ENCODE measurements at regions not wholly inside any gene's neighbourhood (a gene's known extent, or its start where the extent isn't known, plus 50 kb on each side); places are given as distances from the start of the nearest gene placed in this dataset.

DNA sequence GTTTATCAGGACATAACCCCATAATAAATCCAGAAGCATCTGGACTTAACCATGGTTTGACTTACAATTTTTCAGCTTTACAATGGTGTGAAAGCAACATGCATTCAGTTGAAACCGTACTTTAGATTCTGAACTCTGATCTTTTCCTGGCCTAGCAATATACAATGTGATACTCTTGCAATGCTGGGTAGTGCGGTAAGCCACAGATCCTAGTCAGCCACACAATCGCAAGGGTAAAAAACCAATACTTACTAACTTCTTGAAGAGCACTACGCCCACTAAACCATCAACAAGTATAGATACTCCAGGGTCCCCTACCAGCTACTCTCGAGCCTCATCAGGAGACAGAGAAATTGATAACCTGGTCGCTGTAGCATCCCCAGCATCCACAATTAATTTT, 71.0 kb upstream of the CCDC150 start:
- TF ChIP-seq, protein P1, sequence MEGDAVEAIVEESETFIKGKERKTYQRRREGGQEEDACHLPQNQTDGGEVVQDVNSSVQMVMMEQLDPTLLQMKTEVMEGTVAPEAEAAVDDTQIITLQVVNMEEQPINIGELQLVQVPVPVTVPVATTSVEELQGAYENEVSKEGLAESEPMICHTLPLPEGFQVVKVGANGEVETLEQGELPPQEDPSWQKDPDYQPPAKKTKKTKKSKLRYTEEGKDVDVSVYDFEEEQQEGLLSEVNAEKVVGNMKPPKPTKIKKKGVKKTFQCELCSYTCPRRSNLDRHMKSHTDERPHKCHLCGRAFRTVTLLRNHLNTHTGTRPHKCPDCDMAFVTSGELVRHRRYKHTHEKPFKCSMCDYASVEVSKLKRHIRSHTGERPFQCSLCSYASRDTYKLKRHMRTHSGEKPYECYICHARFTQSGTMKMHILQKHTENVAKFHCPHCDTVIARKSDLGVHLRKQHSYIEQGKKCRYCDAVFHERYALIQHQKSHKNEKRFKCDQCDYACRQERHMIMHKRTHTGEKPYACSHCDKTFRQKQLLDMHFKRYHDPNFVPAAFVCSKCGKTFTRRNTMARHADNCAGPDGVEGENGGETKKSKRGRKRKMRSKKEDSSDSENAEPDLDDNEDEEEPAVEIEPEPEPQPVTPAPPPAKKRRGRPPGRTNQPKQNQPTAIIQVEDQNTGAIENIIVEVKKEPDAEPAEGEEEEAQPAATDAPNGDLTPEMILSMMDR (IDR thresholded peaks at IDR 0.05 in 4 of 5, conservative IDR thresholded peaks at IDR 0.05 in 1 of 5): no peak
- no peak for TF ChIP-seq POLR2A (IDR thresholded peaks at IDR 0.05)

Measured in gastrocnemius medialis (tissue), 4 donors.